GM12892 (cell line): ENCODE measurements at regions not wholly inside any gene's neighbourhood (a gene's known extent, or its start where the extent isn't known, plus 50 kb on each side); places are given as distances from the start of the nearest gene placed in this dataset.
"Not testable (repeated sequence)": the region's sequence is repeated elsewhere in the genome, so short reads cannot be mapped to it uniquely, and the experiment has no call there.

ENCODE experiments used
- DNase-seq: peaks from one replicate; pipeline ENCODE4 v3.0.0; 2011; ENCODE audit not compliant: insufficient read length
- FAIRE-seq: peaks from 2 replicates; lab custom pipeline; 2011; peaks lifted over from hg19 to GRCh38; lab: Jason Lieb, UNC
- POLR2A ChIP-seq: IDR thresholded peaks from 2 replicates; pipeline ENCODE4 v1.6.1; 2011; ENCODE audit warnings: low read depth, low read length, control low read depth
- POLR2AphosphoS5 ChIP-seq: IDR thresholded peaks from 2 replicates; pipeline ENCODE4 v1.6.1; 2011; ENCODE audit warnings: low read depth, low read length, control low read depth
- TAF1 ChIP-seq: IDR thresholded peaks from 2 replicates; pipeline ENCODE4 v1.6.1; 2011; ENCODE audit warnings: low read depth, mild to moderate bottlenecking, control low read depth, low read length, borderline replicate concordance

GRCh38 chr20:40634891-40635290 lies 54.1 kb downstream of the MAFB start:
- no peak for DNase-seq
- TF ChIP-seq POLR2A (no peak), TAF1 (no peak), POLR2AphosphoS5 (no peak)
- FAIRE-seq, result no peak

GRCh38 chr20:40633123-40633850 lies 55.7 kb downstream of the MAFB start:
- TF ChIP-seq POLR2A (no peak), TAF1 (no peak), POLR2AphosphoS5 (no peak)
- DNase-seq (no peak), FAIRE-seq (no peak)

GRCh38 chr20:40632346-40632976 lies 56.6 kb downstream of the MAFB start:
- TF ChIP-seq POLR2AphosphoS5 (no peak), POLR2A (no peak), TAF1 (no peak)
- FAIRE-seq (no peak), DNase-seq (no peak)

- TF ChIP-seq POLR2A, result no peak
- no peak for TF ChIP-seq POLR2AphosphoS5
- FAIRE-seq (no peak), DNase-seq (no peak)
Measured at GRCh38 chr20:40631119-40631631, 57.9 kb downstream of the MAFB start.

GRCh38 chr20:40630713-40631112 lies 58.3 kb downstream of the MAFB start:
- DNase-seq (no peak), FAIRE-seq (no peak)

GRCh38 chr20:40630099-40630498 lies 58.9 kb downstream of the MAFB start:
- DNase-seq, result no peak
- FAIRE-seq, result no peak
- TF ChIP-seq POLR2A (no peak), TAF1 (no peak), POLR2AphosphoS5 (no peak)

More at GRCh38 chr20:40630713-40631112, 58.3 kb downstream of the MAFB start:
- TF ChIP-seq POLR2A, result no peak
- no peak for TF ChIP-seq POLR2AphosphoS5
- TF ChIP-seq TAF1, result no peak

GRCh38 chr20:40628877-40629276 lies 60.2 kb downstream of the MAFB start:
- TF ChIP-seq POLR2AphosphoS5 (no peak), POLR2A (no peak), TAF1 (no peak)
- DNase-seq (no peak), FAIRE-seq (no peak)

- not testable (repeated sequence) for FAIRE-seq, DNase-seq
Measured at GRCh38 chr20:40619053-40619452, 70.0 kb downstream of the MAFB start.

GRCh38 chr20:40617594-40617993 lies 71.4 kb downstream of the MAFB start:
- TF ChIP-seq POLR2AphosphoS5 (no peak), POLR2A (no peak), TAF1 (no peak)
- DNase-seq (no peak), FAIRE-seq (no peak)

- FAIRE-seq (no peak), DNase-seq (no peak)
- TF ChIP-seq POLR2A, result no peak
- no peak for TF ChIP-seq POLR2AphosphoS5
- TF ChIP-seq TAF1, result no peak
Measured at GRCh38 chr20:40612837-40613236, 76.2 kb downstream of the MAFB start.

GRCh38 chr20:40612247-40612646 lies 76.8 kb downstream of the MAFB start:
- DNase-seq (no peak), FAIRE-seq (no peak)
- TF ChIP-seq POLR2AphosphoS5 (no peak), POLR2A (no peak), TAF1 (no peak)

GRCh38 chr20:40610730-40611129 lies 78.3 kb downstream of the MAFB start:
- FAIRE-seq (no peak), DNase-seq (no peak)
- TF ChIP-seq POLR2A, result no peak
- no peak for TF ChIP-seq TAF1
- TF ChIP-seq POLR2AphosphoS5, result no peak
